HepG2 (cell line): ENCODE measurements at regions not wholly inside any gene's neighbourhood (a gene's known extent, or its start where the extent isn't known, plus 50 kb on each side); places are given as distances from the start of the nearest gene placed in this dataset.

Source experiments
- ATAC-seq: fragments of 200-7000 bp; cut with Tn5 transposase; 3 replicates; pipeline ENCODE4 v1.9.1; 2020; ENCODE audit warnings: mild to moderate bottlenecking, moderate library complexity
- BruUV-seq: library from RNA; stranded (reverse); fragments of 400-500 nt; replicated peaks from 2 replicates; lab custom pipeline; 2021; lab: Mats Ljungman, UMichigan
- CTCF ChIA-PET: fragments of 300-600 bp; formaldehyde crosslinking; extraction: SDS; loops from one replicate; lab custom pipeline; 2021; ENCODE audit warnings: low total read pairs, inconsistent platforms, low intra/inter-chr PET ratio; lab: Yijun Ruan, JAX
- POLR2A ChIA-PET: fragments of 350-600 bp; sonication (Branson Sonifier 250); formaldehyde crosslinking; loops from one replicate; lab custom pipeline; 2020; ENCODE audit warnings: antibody characterized with exemption, inconsistent platforms; lab: Yijun Ruan, JAX
- DNase-seq: peaks from one replicate; pipeline ENCODE4 v3.0.0-alpha.2; 2015; ENCODE audit warnings: low spot score
- FAIRE-seq: peaks from 3 replicates; lab custom pipeline; 2011; peaks lifted over from hg19 to GRCh38; lab: Jason Lieb, UNC
- H2AFZ ChIP-seq: one replicate; pipeline ENCODE4 v1.6.1; 2011; ENCODE audit warnings: low read length, inconsistent platforms
- H3K27ac ChIP-seq: fragments of 300-600 bp; 3 replicates; pipeline ENCODE4 v1.8.0; 2011; ENCODE audit warnings: mixed run types, mild to moderate bottlenecking, mixed read lengths, low read length, inconsistent platforms; ENCODE audit not compliant: insufficient read depth; ENCODE audit errors: extremely low read length
- H3K27me3 ChIP-seq, 2 experiments: fragments of 200-600 bp in 1 of 2; 2 replicates in 1 of 2; 3 replicates in 1 of 2; pipeline versions ENCODE4 v1.6.0 to v1.8.0; 2011; ENCODE audit warnings: low read length in 2 of 2, mild to moderate bottlenecking in 2 of 2, moderate library complexity in 2 of 2, inconsistent platforms in 1 of 2; ENCODE audit not compliant: insufficient read depth in 2 of 2, control insufficient read depth in 1 of 2
- H3K36me3 ChIP-seq, 2 experiments: fragments of 200-600 bp in 1 of 2; replicated peaks in 1 of 2; 2 replicates in 1 of 2; 3 replicates in 1 of 2; pipeline versions ENCODE4 v1.5.1 to v1.8.0; 2011; ENCODE audit warnings: low read length in 2 of 2, inconsistent platforms in 1 of 2; ENCODE audit not compliant: insufficient read depth in 2 of 2, control insufficient read depth in 1 of 2
- H3K4me1 ChIP-seq: 2 replicates; pipeline ENCODE4 v1.5.1; 2012; ENCODE audit warnings: low read length, inconsistent platforms; ENCODE audit not compliant: insufficient read depth
- H3K4me2 ChIP-seq: 2 replicates; pipeline ENCODE4 v1.6.0; 2011; ENCODE audit warnings: low read depth, low read length, inconsistent platforms
- H3K4me3 ChIP-seq, 3 experiments: fragments of 200-600 bp in 1 of 3; sonication (generic), shearing (Covaris generic) in 1 of 3; replicated peaks in 1 of 3; 2 replicates each; pipeline ENCODE4 v1.5.1; 2011 to 2016; ENCODE audit warnings: low read length in 3 of 3, inconsistent platforms in 2 of 3, low read depth in 2 of 3, mild to moderate bottlenecking in 2 of 3, control low read depth in 1 of 3, mixed read lengths in 1 of 3; ENCODE audit not compliant: insufficient read depth in 1 of 3
- H3K79me2 ChIP-seq: one replicate; pipeline ENCODE4 v1.6.1; 2011; ENCODE audit warnings: low read length, inconsistent platforms; ENCODE audit not compliant: insufficient read depth
- H3K9ac ChIP-seq: 2 replicates; pipeline ENCODE4 v1.6.0; 2011; ENCODE audit warnings: mild to moderate bottlenecking, low read depth, low read length, inconsistent platforms; ENCODE audit not compliant: insufficient read depth
- H3K9me3 ChIP-seq: 2 replicates; pipeline ENCODE4 v1.5.1; 2012; ENCODE audit warnings: mild to moderate bottlenecking, low read length
- H4K20me1 ChIP-seq: 2 replicates; pipeline ENCODE4 v1.6.0; 2011; ENCODE audit warnings: inconsistent platforms, mild to moderate bottlenecking, low read length, moderate library complexity; ENCODE audit not compliant: insufficient read depth
- BCL3 ChIP-seq: sonication (generic); formaldehyde crosslinking; IDR thresholded peaks from 2 replicates; pipeline ENCODE4 v1.5.1; 2020; ENCODE audit warnings: mild to moderate bottlenecking, missing genetic modification reagents, moderate library complexity
- BRCA1 ChIP-seq: sonication (generic); formaldehyde crosslinking; IDR thresholded peaks from 2 replicates; pipeline ENCODE4 v1.4.0; 2020; ENCODE audit warnings: missing genetic modification reagents
- FIP1L1 ChIP-seq: fragments of 200-400 bp; formaldehyde crosslinking; IDR thresholded peaks from 2 replicates; pipeline ENCODE4 v1.6.1; 2018; ENCODE audit warnings: low read depth, mild to moderate bottlenecking, low read length, moderate library complexity, borderline replicate concordance; ENCODE audit not compliant: insufficient read depth
- KAT7 ChIP-seq: IDR thresholded peaks from 2 replicates; pipeline ENCODE4 v1.6.1; 2018; ENCODE audit warnings: borderline replicate concordance, missing compliant biosample characterization
- KLF12 ChIP-seq: sonication (generic); formaldehyde crosslinking; IDR thresholded peaks from 2 replicates; pipeline ENCODE4 v1.4.0; 2020; ENCODE audit warnings: missing genetic modification reagents, borderline replicate concordance
- NFRKB ChIP-seq: fragments of 450-650 bp; IDR thresholded peaks from 2 replicates; pipeline ENCODE4 v1.6.1; 2017
- NR2F2 ChIP-seq: IDR thresholded peaks from 2 replicates; pipeline ENCODE4 v1.6.1; 2012; ENCODE audit warnings: low read depth, inconsistent platforms, borderline replicate concordance
- POLR2AphosphoS2 ChIP-seq: IDR thresholded peaks from 2 replicates; pipeline ENCODE4 v1.6.1; 2011; ENCODE audit warnings: low read depth, low read length, improper control_type of control experiment
- STAG1 ChIP-seq: sonication (generic); formaldehyde crosslinking; IDR thresholded peaks from 2 replicates; pipeline ENCODE4 v1.4.0; 2020; ENCODE audit warnings: missing genetic modification reagents
- TEAD2 ChIP-seq: sonication (generic); formaldehyde crosslinking; IDR thresholded peaks from 2 replicates; pipeline ENCODE4 v1.9.0; 2021; ENCODE audit warnings: missing genetic modification reagents
- ZMYM3 ChIP-seq: sonication (generic); formaldehyde crosslinking; IDR thresholded peaks from 2 replicates; pipeline ENCODE4 v1.5.1; 2020; ENCODE audit warnings: mild to moderate bottlenecking, missing genetic modification reagents
- ZNF12 ChIP-seq: sonication (generic); formaldehyde crosslinking; IDR thresholded peaks from 2 replicates; pipeline ENCODE4 v1.5.0; 2020; ENCODE audit warnings: missing genetic modification reagents
- ZNF20 ChIP-seq: sonication (generic); formaldehyde crosslinking; IDR thresholded peaks from 2 replicates; pipeline ENCODE4 v1.4.0; 2020; ENCODE audit warnings: mild to moderate bottlenecking, moderate library complexity, missing genetic modification reagents
- ZNF530 ChIP-seq: sonication (generic); formaldehyde crosslinking; IDR thresholded peaks from 2 replicates; pipeline ENCODE4 v1.5.0; 2020; ENCODE audit warnings: low read depth, mild to moderate bottlenecking, missing genetic modification reagents
- ZNF567 ChIP-seq: sonication (generic); formaldehyde crosslinking; IDR thresholded peaks from 2 replicates; pipeline ENCODE4 v1.8.1; 2023; ENCODE audit warnings: mild to moderate bottlenecking, missing genetic modification reagents, borderline replicate concordance
- ZNF589 ChIP-seq: sonication (generic); formaldehyde crosslinking; conservative IDR thresholded peaks from 2 replicates; pipeline ENCODE4 v1.8.0; 2022; ENCODE audit warnings: mild to moderate bottlenecking, moderate library complexity, missing genetic modification reagents
- ZSCAN31 ChIP-seq: sonication (generic); formaldehyde crosslinking; IDR thresholded peaks from 2 replicates; pipeline ENCODE4 v1.5.0; 2020; ENCODE audit warnings: low read depth, mild to moderate bottlenecking, missing genetic modification reagents
- ZSCAN9 ChIP-seq: IDR thresholded peaks from 2 replicates; pipeline ENCODE4 v1.6.1; 2016; ENCODE audit warnings: borderline replicate concordance
- WGBS: methylation state at CpG from one replicate; pipeline ENCODE4 v1.1.6; 2017; ENCODE audit warnings: low lambda C conversion rate; 5-methylcytosine and 5-hydroxymethylcytosine counted together
- in situ Hi-C: cut with HindIII; loops from 2 replicates; pipeline ENCODE4 v1.10.0; 2017; ENCODE audit warnings: low pct_unique_long_range_greater_than_20kb; ENCODE audit not compliant: extremely low pct_ligation_motif_present
- intact Hi-C: fragments of 100-400 bp; cut with micrococcal nuclease; formaldehyde crosslinking; loops from one replicate; pipeline ENCODE4 v1.10.0; 2022; ENCODE audit not compliant: unreplicated experiment
- TF ChIP-seq, protein P1 (sequence below): sonication (generic); formaldehyde crosslinking; IDR thresholded peaks from 2 replicates; pipeline ENCODE4 v1.5.0; 2020; ENCODE audit warnings: missing genetic modification reagents
- TF ChIP-seq, protein P2 (sequence below): IDR thresholded peaks from 2 replicates; pipeline ENCODE4 v1.6.1; 2016

- DNase-seq (no peak), FAIRE-seq (no peak), ATAC-seq (no peak)
- Histone ChIP-seq H3K79me2 (no peaks in the 10 kb centered on the region), H3K4me3 (no peak overlapping the region), H4K20me1 (no peaks in the 10 kb centered on the region), H3K36me3 (no peaks in the 10 kb centered on the region), H3K27me3 (no peaks in the 10 kb centered on the region; a peak in 1 of 5 replicates), H3K27ac (no peak overlapping the region), H2AFZ (no peak overlapping the region), H3K9me3 (no peaks in the 10 kb centered on the region), H3K4me2 (no peak overlapping the region), H3K4me1 (no peaks in the 10 kb centered on the region), H3K9ac (no peak overlapping the region)
- TF ChIP-seq ZNF589 (no peak), FIP1L1 (no peak), ZSCAN31 (CRISPR knock-in tag) (no peak), ZNF12 (peak; percentile 48; the same call in 1 of the 2 replicates), STAG1 (no peak), TEAD2 (no peak)
- TF ChIP-seq, protein P1, sequence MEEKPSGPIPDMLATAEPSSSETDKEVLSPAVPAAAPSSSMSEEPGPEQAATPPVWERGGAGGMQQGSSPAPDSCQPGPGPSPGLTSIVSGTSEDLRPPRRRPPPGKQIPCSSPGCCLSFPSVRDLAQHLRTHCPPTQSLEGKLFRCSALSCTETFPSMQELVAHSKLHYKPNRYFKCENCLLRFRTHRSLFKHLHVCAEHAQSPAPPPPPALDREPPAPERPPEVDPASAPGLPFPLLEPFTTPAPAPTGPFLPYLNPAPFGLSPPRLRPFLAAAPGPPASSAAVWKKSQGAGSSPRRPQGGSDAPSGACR (CRISPR knock-in tag), result no peak
- in situ Hi-C loops (no loop called here), intact Hi-C loops (no loop called here)
- BruUV-seq, result no TSS peak
- POLR2A ChIA-PET, result no interaction called here
- CTCF ChIA-PET, result no interaction called here
- 63% methylated on average over 4 of the region's 4 CpGs for WGBS
Measured at GRCh38 chr6:147904416-147904815, 395.9 kb downstream of the SAMD5 start.

- no peak for FAIRE-seq
- Histone ChIP-seq H3K27me3 (no peaks in the 10 kb centered on the region; a peak in 1 of 5 replicates), H3K27ac (no peak overlapping the region), H3K79me2 (no peaks in the 10 kb centered on the region), H3K4me3 (no peak overlapping the region), H2AFZ (no peak overlapping the region), H3K36me3 (no peaks in the 10 kb centered on the region), H4K20me1 (no peaks in the 10 kb centered on the region), H3K9me3 (no peaks in the 10 kb centered on the region), H3K9ac (no peak overlapping the region), H3K4me1 (no peaks in the 10 kb centered on the region), H3K4me2 (no peak overlapping the region)
- ATAC-seq, result no peak
- intact Hi-C loops, result no loop called here
- CTCF ChIA-PET, result no interaction called here
- in situ Hi-C loops, result no loop called here
- DNase-seq, result no peak
- BruUV-seq, result no TSS peak
- WGBS, result 42% methylated on average over 3 of the region's 3 CpGs
- POLR2A ChIA-PET, result no interaction called here
- TF ChIP-seq KLF12 (CRISPR knock-in tag), result no peak
- TF ChIP-seq NR2F2, result no peak
- TF ChIP-seq, protein P2, sequence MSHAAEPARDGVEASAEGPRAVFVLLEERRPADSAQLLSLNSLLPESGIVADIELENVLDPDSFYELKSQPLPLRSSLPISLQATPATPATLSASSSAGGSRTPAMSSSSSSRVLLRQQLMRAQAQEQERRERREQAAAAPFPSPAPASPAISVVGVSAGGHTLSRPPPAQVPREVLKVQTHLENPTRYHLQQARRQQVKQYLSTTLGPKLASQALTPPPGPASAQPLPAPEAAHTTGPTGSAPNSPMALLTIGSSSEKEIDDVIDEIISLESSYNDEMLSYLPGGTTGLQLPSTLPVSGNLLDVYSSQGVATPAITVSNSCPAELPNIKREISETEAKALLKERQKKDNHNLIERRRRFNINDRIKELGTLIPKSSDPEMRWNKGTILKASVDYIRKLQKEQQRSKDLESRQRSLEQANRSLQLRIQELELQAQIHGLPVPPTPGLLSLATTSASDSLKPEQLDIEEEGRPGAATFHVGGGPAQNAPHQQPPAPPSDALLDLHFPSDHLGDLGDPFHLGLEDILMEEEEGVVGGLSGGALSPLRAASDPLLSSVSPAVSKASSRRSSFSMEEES (CRISPR knock-in tag), result no peak
- no peak for TF ChIP-seq KAT7 (CRISPR knock-in tag)
- no peak for TF ChIP-seq BCL3 (CRISPR knock-in tag)
- no peak for TF ChIP-seq BRCA1 (CRISPR knock-in tag)
- no peak for TF ChIP-seq ZMYM3 (CRISPR knock-in tag)
- TF ChIP-seq ZSCAN9 (CRISPR knock-in tag), result no peak
- no peak for TF ChIP-seq ZNF530 (CRISPR knock-in tag)
- no peak for TF ChIP-seq NFRKB
- TF ChIP-seq ZNF567, result no peak
- TF ChIP-seq ZNF20 (CRISPR knock-in tag), result no peak
- no peak for TF ChIP-seq POLR2AphosphoS2
Measured at GRCh38 chr6:147905711-147906110, 397.2 kb downstream of the SAMD5 start.
